Prostate gland (tissue), 2 donors: ENCODE measurements at regions not wholly inside any gene's neighbourhood (a gene's known extent, or its start where the extent isn't known, plus 50 kb on each side); places are given as distances from the start of the nearest gene placed in this dataset.

Source experiments
- POLR2A ChIP-seq: fragments of 450-650 bp; IDR thresholded peaks from one replicate; pipeline ENCODE4 v1.6.1; 2016; ENCODE audit warnings: antibody characterized with exemption, mild to moderate bottlenecking
- POLR2AphosphoS5 ChIP-seq: sonication (generic); formaldehyde crosslinking; IDR thresholded peaks from one replicate; pipeline ENCODE4 v1.6.1; 2017; ENCODE audit warnings: antibody characterized with exemption
- TF ChIP-seq, protein P1 (sequence below), 4 experiments: fragments of 200-600 bp in 2 of 4; fragments of 450-650 bp in 2 of 4; sonication (generic) in 2 of 4; IDR thresholded peaks; 1 replicate in 3 of 4; 2 replicates in 1 of 4; pipeline ENCODE4 v1.5.1; 2016 to 2019; ENCODE audit warnings: antibody characterized with exemption in 4 of 4, mild to moderate bottlenecking in 2 of 4, moderate library complexity in 2 of 4

DNA sequence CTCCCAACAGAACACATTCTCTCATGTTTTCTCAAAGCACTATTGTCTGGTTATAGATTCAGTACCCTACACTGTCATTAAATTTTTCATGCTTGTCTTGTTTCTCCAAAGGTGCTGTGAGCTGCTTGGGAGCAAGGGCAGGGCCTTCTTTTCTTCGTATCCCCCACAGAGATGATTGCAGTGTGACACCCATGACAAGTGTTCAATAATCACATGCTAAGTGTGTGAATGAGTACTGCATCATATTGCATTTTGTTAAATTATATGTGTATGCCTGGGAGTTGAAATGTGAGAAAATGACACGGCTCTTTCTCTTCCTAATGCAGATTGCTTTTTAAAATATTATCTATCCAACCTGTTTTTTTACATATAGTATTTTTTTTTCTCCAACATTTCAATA lies 57.3 kb upstream of the MAGI3 start:
- TF ChIP-seq, protein P1, sequence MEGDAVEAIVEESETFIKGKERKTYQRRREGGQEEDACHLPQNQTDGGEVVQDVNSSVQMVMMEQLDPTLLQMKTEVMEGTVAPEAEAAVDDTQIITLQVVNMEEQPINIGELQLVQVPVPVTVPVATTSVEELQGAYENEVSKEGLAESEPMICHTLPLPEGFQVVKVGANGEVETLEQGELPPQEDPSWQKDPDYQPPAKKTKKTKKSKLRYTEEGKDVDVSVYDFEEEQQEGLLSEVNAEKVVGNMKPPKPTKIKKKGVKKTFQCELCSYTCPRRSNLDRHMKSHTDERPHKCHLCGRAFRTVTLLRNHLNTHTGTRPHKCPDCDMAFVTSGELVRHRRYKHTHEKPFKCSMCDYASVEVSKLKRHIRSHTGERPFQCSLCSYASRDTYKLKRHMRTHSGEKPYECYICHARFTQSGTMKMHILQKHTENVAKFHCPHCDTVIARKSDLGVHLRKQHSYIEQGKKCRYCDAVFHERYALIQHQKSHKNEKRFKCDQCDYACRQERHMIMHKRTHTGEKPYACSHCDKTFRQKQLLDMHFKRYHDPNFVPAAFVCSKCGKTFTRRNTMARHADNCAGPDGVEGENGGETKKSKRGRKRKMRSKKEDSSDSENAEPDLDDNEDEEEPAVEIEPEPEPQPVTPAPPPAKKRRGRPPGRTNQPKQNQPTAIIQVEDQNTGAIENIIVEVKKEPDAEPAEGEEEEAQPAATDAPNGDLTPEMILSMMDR (IDR thresholded peaks at IDR 0.05): no peak
- TF ChIP-seq POLR2A (no peak), POLR2AphosphoS5 (no peak)
